ENCODE measurements at regions not wholly inside any gene's neighbourhood (a gene's known extent, or its start where the extent isn't known, plus 50 kb on each side); places are given as distances from the start of the nearest gene placed in this dataset.

GRCh38 chr7:9854605-9855004 lies 1119.1 kb upstream of the PHF14 start:
- no peak for DNase-seq (ENCODE audit: low spot score)

GRCh38 chr7:9856668-9857067 lies 1117.0 kb upstream of the PHF14 start:
- no peak for DNase-seq (ENCODE audit: low spot score)

GRCh38 chr7:9863545-9863944 lies 1110.1 kb upstream of the PHF14 start:
- no peak for DNase-seq (ENCODE audit: low spot score)

- DNase-seq (ENCODE audit: low spot score) = no peak
Observed at GRCh38 chr7:9869151-9869550, 1104.5 kb upstream of the PHF14 start.

- DNase-seq (ENCODE audit: low spot score) = no peak
Observed at GRCh38 chr7:9869566-9869965, 1104.1 kb upstream of the PHF14 start.

- DNase-seq (ENCODE audit: low spot score) = no peak
Observed at GRCh38 chr7:9870674-9871073, 1103.0 kb upstream of the PHF14 start.

GRCh38 chr7:9874182-9874581 lies 1099.5 kb upstream of the PHF14 start:
- DNase-seq (ENCODE audit: low spot score) = no peak

GRCh38 chr7:9876053-9876452 lies 1097.6 kb upstream of the PHF14 start:
- no peak for DNase-seq (ENCODE audit: low spot score)

GRCh38 chr7:9889554-9889953 lies 1084.1 kb upstream of the PHF14 start:
- DNase-seq (ENCODE audit: low spot score) = no peak

GRCh38 chr7:9890092-9890491 lies 1083.6 kb upstream of the PHF14 start:
- DNase-seq (ENCODE audit: low spot score) = no peak

GRCh38 chr7:9891056-9891455 lies 1082.6 kb upstream of the PHF14 start:
- DNase-seq (ENCODE audit: low spot score) = no peak

- DNase-seq (ENCODE audit: low spot score) = no peak
Observed at GRCh38 chr7:9900339-9900738, 1073.3 kb upstream of the PHF14 start.

GRCh38 chr7:9921326-9921725 lies 1052.3 kb upstream of the PHF14 start:
- DNase-seq (ENCODE audit: low spot score) = no peak

GRCh38 chr7:9937944-9938631 lies 1035.6 kb upstream of the PHF14 start:
- DNase-seq (ENCODE audit: low spot score) = peak; percentile 34

- DNase-seq (ENCODE audit: low spot score) = no peak
Observed at GRCh38 chr7:9939176-9939575, 1034.5 kb upstream of the PHF14 start.

GRCh38 chr7:9945131-9945530 lies 1028.5 kb upstream of the PHF14 start:
- no peak for DNase-seq (ENCODE audit: low spot score)

- DNase-seq (ENCODE audit: low spot score) = peak; percentile 68
Observed at GRCh38 chr7:9945857-9946256, 1027.8 kb upstream of the PHF14 start.

GRCh38 chr7:9955138-9955537 lies 1018.5 kb upstream of the PHF14 start:
- DNase-seq (ENCODE audit: low spot score) = no peak

- DNase-seq (ENCODE audit: low spot score) = no peak
Observed at GRCh38 chr7:9958486-9958885, 1015.2 kb upstream of the PHF14 start.

GRCh38 chr7:9960460-9960859 lies 1013.2 kb upstream of the PHF14 start:
- no peak for DNase-seq (ENCODE audit: low spot score)

- DNase-seq (ENCODE audit: low spot score) = no peak
Observed at GRCh38 chr7:9961161-9961922, 1012.3 kb upstream of the PHF14 start.

GRCh38 chr7:9962742-9963141 lies 1010.9 kb upstream of the PHF14 start:
- no peak for DNase-seq (ENCODE audit: low spot score)

GRCh38 chr7:9978106-9979064 lies 995.3 kb upstream of the PHF14 start:
- DNase-seq (ENCODE audit: low spot score) = no peak

All from RKO (cell line).